GM10266 (cell line): ENCODE measurements at regions not wholly inside any gene's neighbourhood (a gene's known extent, or its start where the extent isn't known, plus 50 kb on each side); places are given as distances from the start of the nearest gene placed in this dataset.

Experiments used
- DNase-seq: peaks from one replicate; pipeline ENCODE4 v3.0.0; 2012; ENCODE audit errors: extremely low spot score
- TF ChIP-seq, protein P1 (sequence below): IDR thresholded peaks from 2 replicates; pipeline ENCODE4 v1.5.1; 2012; ENCODE audit warnings: mild to moderate bottlenecking, low read depth; ENCODE audit not compliant: control insufficient read depth, insufficient read depth; ENCODE audit errors: missing control alignments

DNA sequence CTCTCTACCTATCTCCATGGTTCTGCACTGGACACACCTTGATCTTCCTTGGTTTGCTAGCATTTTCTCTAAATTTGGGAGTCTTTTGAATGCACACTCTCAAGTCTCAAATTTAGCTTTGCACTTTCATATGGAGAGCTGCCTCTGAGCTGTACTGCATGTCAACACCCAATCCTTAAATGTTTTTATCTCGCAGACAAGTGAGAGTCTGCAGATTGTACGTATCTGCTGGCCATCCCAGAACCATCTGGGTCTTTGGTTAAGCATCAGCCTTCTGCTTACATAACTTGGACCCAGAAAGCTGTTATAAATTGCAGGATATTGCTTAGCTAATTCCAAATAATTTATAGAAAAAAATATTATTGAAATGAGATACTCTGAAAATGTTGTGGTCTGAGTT, 111.4 kb upstream of the GRAMD2B start:
- TF ChIP-seq, protein P1, sequence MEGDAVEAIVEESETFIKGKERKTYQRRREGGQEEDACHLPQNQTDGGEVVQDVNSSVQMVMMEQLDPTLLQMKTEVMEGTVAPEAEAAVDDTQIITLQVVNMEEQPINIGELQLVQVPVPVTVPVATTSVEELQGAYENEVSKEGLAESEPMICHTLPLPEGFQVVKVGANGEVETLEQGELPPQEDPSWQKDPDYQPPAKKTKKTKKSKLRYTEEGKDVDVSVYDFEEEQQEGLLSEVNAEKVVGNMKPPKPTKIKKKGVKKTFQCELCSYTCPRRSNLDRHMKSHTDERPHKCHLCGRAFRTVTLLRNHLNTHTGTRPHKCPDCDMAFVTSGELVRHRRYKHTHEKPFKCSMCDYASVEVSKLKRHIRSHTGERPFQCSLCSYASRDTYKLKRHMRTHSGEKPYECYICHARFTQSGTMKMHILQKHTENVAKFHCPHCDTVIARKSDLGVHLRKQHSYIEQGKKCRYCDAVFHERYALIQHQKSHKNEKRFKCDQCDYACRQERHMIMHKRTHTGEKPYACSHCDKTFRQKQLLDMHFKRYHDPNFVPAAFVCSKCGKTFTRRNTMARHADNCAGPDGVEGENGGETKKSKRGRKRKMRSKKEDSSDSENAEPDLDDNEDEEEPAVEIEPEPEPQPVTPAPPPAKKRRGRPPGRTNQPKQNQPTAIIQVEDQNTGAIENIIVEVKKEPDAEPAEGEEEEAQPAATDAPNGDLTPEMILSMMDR = no peak
- DNase-seq = no peak

DNA sequence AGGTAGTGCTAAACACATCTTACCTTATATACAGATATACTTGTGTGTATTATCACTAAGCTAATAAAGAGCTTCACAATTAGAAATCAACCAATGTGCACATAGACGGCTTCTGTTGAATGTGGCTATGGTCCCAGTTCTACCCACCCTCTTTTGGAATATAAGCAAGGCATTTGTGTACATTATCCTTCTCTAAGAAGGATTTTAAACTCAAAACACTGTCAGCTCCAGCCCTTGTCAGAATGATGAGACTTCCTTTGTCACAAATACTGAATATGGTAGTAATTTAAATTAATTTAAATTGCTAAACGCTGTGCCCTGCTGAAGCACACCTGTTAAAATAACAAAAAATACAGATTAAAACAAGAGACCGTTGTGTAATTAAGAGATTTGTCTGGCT, 107.9 kb upstream of the GRAMD2B start:
- TF ChIP-seq, protein P1 = no peak
- no peak for DNase-seq

DNA sequence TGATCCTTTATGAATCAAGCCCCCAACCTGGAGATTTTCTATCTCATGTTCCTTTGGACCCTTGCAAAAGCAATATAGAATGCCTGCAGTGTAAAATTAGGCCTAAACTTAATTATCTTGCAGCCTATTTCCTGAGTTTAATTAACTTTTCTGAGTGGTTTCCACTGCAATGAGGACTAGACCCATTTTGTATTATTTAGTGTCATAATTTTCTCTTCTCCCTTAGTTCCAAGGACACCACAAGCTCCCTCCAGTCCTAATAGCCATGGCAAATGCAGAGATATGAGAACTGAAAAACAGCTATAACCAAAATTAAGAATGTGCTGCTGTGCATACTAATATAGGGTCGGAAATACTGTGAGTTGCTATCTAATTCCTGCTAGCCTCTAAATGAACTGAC, 90.9 kb upstream of the GRAMD2B start:
- DNase-seq = no peak

DNA sequence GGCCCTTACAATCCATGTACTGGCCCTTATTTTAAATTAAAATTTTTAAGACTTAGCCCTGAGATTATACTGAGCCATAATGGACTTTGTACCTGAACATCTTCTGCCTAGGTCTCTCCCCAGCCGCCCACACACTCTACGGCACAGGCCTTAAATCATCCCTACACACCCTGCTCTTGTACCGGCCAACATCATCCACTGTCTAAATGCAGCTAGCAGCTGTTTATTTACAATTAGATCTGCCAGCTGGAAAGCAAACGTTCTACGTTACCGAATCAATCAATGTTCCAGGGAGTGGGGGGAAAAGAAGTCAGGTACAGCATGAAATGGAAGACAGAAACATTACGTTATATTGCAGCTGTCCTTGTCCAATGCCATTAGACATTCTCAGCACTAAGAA, 88.4 kb upstream of the GRAMD2B start:
- DNase-seq = no peak
- TF ChIP-seq, protein P1 = no peak

More for the DNA sequence above, 90.9 kb upstream of the GRAMD2B start:
- TF ChIP-seq, protein P1 = no peak

DNA sequence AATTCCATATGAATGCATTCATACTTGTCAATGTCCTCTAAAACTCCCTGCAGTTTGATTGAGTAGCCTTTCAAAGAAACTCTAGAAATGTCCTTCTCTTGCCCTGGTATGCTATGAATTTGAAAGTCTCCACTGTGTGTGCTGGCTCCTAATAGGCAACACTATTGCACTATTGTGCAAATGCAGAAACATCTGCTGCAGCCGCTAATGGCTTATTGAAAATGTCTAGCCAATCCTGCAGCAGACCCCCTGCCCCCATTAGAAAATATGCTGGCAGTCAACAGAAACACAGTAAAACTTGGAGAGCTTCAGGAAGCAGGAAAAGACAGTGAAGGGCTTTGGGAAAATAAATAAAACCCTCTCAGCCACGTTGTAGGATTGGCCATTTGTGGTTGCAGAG, 87.3 kb upstream of the GRAMD2B start:
- TF ChIP-seq, protein P1 = no peak
- DNase-seq = no peak

DNA sequence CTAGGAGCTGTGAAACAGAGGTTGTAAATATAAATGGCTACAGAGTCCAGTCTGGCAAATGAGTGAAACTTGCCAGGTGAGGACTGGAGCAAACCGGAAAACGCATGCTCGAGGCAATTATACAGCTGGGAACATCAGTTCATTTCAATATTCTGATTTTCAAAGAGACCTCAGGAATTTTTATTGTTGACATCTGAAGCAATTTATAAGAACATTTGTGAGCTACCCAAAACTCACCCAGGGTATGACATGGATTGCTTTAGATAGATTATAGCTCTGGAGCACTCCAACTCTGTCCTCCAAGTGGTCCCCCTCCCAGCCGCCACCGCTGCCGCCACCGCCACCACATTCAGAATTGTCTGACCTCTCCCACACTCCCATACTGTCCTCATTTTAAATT, 84.6 kb upstream of the GRAMD2B start:
- TF ChIP-seq, protein P1 = no peak
- DNase-seq = no peak

DNA sequence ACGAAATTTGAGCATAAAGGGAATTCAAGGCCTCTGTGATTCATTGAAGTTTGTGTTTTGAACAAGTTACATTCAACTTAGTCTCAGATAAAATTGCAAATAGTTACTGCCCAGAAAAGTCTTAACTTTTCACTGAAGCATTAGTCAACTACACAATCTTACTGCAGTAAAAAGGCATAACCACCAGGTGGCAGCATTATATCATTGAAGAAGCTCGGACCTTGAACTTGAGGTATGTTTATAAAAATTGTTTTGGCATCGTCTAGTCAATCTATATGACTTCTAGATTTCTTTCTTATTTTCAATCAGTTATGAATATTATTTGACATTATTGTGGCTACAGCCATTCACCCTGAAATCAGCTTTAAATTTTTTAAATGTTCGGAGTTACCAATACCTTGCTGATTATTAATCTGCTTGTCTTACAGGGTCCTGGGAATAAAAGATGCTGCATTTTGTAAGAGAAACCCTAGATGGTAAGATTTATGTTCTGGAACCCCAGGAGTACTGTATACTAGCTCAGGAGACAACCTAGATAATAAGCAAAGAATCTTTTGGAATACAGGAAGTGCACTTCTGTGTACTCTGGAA, 83.9 kb upstream of the GRAMD2B start:
- TF ChIP-seq, protein P1 = peak; percentile 75

More for the DNA sequence above, 83.9 kb upstream of the GRAMD2B start:
- DNase-seq = peak; percentile 39
